GM18867 (cell line): ENCODE measurements at regions not wholly inside any gene's neighbourhood (a gene's known extent, or its start where the extent isn't known, plus 50 kb on each side); places are given as distances from the start of the nearest gene placed in this dataset.
"Not testable (repeated sequence)": the region's sequence is repeated elsewhere in the genome, so short reads cannot be mapped to it uniquely, and the experiment has no call there.

ENCODE experiments used
- ATAC-seq: cut with Tn5 transposase; IDR thresholded peaks from one replicate; pipeline ENCODE4 v1.9.1; 2021; ENCODE audit warnings: mild to moderate bottlenecking, moderate library complexity; ENCODE audit not compliant: unreplicated experiment

DNA sequence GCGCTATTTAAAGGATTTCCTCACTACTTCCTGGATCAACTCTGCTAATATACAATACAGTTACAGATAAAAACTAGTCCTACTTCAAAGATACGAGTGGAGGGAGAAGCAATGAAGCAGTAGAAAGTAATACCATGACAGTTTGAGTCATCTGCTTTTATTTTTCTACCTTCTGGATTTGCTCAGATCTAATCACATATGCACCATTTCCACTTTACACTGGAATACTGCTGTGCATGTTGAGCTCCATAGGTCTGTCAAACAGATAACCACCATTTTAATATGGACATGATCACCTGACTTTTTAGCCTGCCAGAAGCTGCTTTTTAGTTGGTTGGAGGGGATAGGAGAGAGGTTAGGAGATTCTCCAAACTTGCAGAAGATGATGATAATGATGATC, 92.5 kb downstream of the MMUT start:
- ATAC-seq, result no peak

DNA sequence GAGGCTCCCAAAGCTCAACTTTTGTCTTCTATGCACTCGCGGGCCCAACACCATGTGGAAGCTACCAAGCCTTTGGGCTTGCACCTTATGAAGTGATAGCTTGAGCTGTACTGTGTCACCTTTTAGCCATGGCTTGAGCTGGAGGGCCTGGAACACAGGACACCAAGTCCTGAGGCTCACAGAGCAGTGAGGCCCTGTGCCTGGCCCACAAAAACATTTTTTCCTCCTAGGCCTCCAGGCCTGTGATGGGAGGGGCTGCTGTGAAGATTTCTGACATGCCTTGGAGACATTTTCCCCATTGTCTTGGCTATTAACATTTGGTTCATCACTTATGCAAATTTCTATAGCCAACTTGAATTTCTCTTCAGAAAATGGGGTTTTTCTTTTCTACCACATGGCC, 96.5 kb downstream of the MMUT start:
- no peak for ATAC-seq

DNA sequence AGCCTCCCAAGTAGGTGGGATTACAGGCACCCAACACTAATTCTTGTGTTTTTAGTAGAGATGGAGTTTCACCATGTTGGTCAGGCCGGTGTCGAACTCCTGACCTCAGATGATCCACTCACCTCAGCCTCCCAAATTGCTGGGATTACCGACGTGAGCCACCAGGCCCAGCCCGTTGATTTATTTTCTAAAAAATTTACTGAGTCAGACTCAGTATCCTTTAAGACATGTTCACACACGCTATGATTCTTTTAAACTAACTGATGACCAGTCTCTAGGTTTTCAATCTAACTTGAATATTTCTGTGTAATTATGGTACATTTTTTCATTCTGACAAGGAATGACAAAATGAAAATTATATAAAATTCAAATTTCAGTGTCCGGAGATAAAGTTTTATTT, 114.5 kb downstream of the MMUT start:
- no peak for ATAC-seq

DNA sequence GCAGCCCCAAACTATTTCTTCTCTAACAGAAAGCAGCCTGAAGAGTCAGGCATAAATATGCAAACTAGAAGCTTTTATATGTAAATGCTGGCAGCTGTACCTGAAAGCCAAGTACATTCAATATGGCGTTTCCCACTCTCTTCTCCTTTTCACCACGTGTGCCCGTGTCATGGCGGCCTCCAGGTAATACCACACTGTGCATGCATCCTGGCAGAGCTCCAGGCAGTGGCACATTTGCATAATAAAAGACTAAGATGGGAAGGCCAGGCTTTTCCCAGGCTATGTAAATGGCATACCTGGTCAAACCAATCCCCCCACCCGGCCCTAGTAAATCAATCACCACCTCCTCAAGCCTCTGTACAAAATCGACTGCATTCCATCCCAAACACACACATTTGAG, 120.6 kb downstream of the MMUT start:
- ATAC-seq, result no peak

DNA sequence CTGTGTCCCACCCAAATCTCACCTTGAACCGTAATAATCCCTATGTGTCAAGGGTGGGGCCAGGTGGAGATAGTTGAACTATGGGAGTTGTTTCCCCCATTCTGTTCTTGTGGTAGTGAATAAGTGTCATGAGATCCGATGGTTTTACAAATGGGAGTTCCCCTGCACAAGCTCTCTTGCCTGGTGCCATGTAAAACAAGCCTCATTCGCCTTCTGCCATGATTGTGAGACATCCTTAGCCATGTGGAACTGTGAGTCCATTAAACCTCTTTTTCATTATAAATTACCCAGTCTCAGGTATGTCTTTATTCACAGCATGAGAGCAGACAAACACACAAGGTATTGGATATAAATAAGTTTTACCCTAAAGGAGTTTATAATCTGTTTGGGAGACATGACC, 121.2 kb downstream of the MMUT start:
- ATAC-seq, result no peak

DNA sequence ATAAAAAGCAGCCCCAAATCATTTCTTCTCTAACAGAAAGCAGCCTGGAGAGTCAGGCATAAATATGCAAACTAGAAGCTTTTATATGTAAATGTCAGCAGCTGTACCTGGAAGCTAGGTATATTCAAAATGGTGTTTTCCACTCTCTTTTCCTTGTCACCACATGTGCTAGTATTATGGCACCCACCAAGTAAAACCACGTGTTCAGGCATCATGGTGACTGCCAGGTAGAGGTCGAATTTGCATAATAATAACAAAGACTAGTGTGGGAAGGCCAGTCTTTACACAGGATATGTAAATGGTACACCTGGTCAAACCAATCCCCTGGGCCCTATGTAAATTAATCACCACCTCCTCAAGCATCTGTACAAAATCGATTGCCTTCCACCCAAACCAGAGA, 124.0 kb downstream of the MMUT start:
- no peak for ATAC-seq

DNA sequence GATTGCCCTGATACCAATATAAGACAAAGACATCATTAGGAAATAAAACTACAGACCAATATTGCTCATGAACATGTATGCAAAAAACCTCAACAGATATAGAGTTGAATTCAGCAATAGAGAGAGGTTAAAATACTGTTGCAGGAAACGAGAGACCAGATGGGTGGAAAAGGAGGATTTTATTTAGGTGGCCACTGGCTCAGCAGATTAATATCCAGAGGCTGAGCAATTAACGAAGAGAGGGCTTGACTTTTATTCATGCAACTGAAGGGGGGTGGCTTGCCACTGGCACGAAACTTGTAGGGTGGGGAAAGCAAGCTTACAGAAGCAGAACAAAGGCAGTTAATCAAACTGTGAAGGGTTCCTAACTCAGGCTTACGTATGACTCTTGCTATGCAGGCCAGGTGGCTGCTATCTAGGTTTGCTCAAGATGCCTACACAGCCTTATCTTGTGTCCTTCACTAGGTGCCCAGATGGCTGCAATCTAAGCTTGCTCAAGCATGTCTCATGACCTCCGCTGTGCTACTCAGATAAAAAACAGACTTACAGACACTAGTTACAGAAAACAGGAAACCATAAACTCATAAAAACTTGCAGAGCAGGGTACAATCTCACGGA, 126.4 kb downstream of the MMUT start:
- no peak for ATAC-seq

DNA sequence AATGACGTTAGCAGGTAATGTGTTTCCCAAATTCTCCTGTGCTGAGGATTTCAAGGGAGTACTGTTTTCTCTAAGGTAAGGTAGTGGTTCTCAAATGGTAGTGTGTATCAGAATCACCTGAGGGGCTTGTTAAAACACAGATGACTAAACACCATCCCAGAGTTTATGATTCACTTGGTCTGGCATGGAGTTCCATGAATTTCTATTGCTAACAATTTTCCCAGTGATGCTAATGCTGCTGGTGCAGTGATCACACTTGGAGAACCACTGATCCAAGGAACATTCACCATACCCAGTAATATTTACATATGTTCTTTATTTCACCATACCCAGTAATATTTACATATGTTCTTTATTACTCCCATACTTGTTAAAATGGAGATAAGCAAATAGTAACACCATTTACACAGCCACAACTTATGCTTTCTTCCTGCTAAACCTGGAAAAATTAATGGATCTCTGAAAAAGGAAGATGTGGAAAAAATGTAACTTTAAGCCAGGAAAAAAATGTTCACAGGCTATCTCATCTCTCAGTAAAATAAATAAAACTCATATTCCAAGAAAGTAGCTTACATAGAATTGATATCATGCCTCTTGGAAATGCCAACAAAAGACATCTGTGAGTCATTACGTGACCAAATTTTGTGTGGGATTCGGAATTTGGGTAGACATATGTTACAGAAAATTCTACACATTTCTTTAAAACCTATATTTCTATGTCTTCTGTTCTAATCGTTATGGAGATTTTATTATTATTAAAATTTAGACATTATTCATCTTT, 129.5 kb downstream of the MMUT start:
- ATAC-seq, result no peak

DNA sequence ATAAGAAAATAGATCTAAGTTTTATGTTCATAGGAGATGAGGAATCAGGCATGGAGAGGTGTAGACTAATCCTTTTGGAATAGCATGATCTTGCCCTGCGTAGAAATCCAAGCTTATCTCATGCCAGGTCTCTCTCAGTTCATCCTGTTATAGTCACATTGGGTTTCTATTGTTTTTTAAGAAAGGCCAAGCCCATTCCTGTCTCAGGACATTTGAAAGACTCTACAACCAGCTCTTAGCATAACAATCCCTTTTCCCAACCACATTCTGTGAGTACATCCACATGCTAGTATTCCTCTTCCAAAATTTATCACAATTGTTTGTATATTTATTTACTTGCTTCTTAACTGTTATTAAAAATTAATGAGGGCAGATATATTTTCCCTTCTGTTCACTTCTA, 130.3 kb downstream of the MMUT start:
- no peak for ATAC-seq

DNA sequence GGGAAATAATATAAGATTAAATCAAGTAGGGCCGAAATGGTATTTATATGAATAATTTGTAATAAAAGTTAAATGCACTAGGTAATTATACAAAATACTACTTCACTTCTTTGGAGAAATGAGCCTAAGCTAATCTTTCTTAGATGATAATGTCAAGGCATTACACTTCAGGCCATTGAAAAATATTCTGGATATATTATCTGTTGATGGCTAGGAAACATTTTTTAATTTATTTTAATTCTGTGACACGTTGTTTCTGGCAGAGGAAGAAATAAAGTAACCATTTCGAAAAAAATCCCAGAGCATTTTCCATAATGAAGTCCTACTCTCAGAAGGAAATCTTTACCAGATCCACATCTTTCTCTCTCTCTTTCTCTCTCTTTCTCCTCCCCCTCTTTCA, 133.9 kb downstream of the MMUT start:
- ATAC-seq, result no peak

DNA sequence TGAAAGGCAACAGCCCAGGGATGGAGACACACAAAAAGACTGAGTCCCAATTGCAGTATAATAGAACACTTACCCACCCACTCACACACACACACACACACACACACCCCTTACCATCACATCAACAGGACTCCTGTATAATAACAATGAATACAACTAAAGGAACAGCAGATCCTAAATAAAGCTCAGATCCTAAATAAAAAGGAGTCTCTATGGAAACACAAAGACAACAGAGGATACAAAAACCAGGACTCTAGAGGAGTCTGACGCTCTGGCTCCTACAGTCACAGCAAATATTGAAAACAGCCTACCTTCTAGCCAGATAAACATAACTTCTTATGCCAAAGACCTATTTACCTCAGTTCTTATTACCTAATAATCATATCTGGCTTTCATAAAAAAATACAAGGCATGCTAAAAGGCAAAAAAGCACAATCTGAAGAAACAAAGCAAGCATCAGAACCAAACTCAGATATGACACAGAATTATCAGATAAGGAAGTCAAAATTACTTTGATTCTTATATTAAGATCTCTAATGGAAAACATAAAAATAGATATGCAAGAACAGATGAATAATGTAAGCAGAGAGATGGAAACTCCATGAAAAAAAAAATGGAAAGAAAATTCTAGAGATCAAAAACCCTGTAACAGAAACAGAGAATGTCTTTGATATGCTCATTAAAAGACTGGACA, 134.9 kb downstream of the MMUT start:
- ATAC-seq, result no peak

DNA sequence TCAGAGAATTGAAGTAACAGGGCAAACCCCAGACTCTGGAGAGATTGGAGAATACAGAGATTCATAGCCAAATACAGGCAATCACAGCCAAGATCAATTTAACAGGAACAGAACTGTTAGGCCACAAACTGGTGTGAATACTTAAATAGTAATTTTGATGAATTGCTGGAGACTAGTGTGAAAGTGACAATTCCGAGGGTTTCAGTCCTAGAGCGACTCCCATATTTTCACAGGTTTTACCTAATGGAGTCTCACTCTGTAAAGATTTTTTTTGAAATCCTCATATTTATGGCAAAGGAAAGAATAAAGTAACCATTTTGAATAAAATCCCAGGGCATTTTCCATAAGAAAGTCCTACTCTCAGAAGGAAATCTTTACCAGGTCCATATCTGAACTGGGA, 135.5 kb downstream of the MMUT start:
- no peak for ATAC-seq

DNA sequence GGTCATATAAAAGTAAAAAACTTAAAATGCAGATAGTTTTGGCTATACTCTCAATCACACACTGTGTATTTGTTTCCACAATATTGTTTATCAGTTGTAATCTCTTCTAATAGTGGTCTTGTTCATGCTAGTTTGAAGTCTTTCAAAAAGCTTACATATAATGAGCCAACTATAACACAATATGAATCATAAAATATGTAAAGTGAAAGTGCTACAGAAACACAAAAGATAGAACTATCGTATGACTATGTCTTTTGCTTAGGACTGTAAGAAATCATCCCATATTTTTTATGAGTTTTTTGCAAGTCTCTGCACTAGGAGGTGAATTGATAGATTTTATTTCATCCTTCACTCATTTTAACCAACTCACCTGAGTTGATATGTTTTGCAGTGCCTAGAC, 136.0 kb downstream of the MMUT start:
- ATAC-seq, result no peak

DNA sequence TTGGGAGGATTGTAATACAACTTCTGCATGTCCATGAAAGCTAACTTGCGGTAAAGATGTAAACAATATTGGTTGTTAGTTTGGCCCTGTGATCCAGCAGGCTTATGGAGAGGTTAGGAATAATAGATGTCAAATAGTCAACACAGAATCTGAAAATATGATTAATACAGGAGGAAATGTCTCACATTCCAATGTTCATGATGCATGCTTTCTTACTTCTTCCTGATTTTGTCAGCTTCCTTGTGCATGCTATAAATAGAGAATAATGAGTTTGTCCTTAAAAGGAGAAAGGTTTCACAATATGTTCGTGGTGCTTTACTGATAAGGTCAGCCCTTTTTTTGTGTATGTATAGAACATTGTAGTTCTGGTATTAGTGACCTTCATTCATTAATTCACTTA, 136.7 kb downstream of the MMUT start:
- ATAC-seq, result no peak

DNA sequence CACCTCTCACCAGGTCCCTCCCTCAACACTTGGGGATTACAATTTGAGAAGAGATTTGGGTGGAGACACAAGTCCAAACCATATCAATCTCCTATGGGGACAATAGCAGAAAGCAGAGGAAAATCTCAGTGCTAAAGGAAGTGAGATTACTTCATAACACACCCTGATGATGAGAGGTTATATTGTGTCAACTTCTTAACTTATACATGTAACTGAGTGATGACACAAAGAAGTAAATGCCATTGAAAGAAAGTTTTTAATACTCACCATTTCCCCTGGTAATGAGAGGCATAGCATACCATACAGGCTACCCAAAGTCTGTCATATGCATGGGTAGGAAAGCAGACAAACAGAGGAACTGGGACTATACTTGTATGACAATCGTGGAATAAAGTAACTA, 137.2 kb downstream of the MMUT start:
- ATAC-seq, result no peak

DNA sequence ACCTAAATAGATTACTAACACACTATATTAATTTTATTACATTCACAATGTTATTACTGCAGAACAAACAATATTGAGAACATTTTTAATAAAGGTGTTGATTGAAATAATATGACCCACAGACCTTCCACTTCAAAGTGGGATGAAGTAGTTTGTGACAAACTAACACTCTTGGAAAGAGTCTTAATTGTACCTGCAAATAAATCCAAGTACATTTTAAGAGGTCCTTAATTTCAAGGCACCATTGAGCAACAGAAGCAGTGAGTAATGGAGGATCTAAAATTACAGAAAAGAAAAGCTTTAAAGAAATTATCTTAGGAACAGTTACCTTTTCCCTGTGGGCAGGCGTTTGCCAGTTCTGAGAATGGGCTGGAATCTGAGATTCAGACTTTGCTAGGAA, 140.2 kb downstream of the MMUT start:
- no peak for ATAC-seq

DNA sequence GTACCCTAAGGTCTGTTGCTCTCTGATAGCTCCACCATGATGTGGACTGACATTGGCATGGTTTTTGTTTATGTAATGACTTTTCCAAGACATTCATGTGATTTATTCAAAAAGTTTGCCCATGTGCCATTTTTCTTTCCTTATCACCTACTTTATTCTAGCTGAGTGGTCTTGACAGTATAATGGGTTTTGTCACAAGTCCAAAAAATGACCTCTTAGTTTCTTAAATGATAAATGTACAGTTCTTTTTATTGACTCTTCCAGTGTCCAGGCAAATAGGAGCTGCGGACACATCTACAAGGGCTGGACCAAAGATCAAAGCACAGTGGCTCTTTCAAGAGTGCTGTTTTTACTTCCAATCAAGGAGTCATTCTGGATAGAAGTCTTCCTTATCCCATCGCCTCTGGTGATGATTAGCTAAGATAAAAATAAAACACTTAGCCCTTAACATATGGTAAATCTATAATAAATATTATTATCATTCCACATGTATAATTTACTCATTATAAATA, 141.4 kb downstream of the MMUT start:
- no peak for ATAC-seq

DNA sequence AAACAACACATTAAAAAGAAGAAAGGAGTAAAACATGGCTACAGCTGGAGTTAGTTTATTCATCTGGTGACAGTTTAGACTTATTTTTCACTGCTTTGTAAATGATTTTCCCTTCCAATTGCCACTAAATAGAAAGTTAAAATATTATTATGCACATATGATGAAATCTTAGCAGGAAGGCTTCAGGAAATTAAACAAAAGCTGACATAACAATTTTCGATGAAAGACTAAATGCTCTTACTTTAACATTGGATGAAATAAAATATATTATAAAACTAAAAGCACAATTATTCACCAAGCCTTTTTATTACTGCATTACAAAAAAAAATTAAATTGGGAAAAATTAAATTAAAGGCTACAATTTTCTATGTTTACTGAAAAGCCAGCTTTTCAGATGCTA, 158.0 kb downstream of the MMUT start:
- no peak for ATAC-seq

DNA sequence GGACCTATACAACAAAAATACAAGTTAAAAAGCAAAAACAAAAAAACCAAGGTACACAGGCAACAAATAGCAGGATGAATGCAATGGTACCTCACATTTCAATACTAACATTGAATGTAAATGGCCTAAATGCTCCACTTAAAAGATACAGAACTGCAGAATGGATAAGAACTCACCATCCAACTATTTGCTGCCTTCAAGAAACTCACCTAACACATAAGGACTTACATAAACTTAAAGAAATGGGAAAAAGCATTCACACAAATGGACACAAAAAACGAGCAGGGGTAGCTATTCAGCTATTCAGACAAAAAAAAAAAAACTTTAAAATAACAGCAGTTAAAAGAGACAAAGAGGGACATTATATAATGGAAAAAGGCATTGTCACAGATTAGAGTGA, 158.7 kb downstream of the MMUT start:
- not testable (repeated sequence) for ATAC-seq

DNA sequence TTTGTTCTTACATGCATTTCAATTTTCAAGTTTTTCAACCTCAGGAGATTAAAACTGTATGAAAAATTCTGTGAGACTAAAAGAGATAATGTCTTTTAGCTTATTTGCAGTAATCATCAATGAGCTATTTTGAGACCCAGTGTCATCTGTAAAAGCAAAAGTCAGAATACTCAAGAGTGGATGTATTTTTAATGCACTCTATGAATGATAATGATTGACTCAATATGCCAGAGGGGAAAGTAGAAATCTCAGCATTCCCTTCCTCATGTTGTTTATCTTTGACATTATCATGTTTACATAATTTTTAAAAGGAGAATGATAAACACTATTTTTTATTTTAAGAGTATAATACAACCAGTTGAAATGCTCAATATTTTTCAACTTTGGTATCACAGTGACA, 162.1 kb downstream of the MMUT start:
- ATAC-seq, result no peak

DNA sequence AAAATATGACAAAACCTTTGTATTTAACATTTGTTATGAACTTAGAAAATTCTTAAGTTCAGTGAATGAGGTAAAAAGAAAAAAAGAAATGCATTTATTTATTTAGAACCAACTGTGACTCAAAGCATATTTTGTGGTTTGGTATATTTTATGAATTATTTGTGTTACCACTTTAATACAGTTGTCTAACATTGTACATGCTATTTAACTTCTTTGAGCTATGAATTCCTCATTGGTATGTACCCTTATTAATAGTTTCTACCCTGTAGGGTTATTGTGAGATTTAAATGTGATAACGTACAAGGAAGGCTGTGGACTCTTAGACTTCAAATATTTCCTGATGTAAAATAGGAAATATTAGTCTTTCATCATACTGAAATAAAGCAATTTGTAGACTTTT, 162.6 kb downstream of the MMUT start:
- ATAC-seq, result no peak

DNA sequence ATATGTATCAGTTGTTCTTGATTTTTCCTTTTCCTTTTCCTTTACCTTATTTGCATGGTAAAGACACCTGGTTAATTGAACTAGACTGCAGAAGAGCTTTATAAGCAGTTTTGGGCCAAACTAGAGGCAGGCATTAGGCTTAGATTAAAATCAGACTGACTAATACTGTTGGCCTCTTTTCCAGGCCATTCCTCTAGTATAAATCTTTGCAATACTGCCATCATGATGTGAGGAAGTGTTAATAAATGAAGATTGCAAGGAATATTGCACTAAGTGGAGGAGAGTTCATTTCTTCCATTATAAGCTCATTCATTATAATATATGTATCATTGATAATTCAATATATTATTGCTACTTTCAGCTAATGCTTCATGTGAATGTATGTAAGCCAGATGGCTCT, 163.8 kb downstream of the MMUT start:
- ATAC-seq, result no peak
